22Rv1 (cell line): ENCODE measurements at regions not wholly inside any gene's neighbourhood (a gene's known extent, or its start where the extent isn't known, plus 50 kb on each side); places are given as distances from the start of the nearest gene placed in this dataset.

Source experiments
- ZFX ChIP-seq: fragments of 450-650 bp; IDR thresholded peaks from 2 replicates; pipeline ENCODE4 v1.6.1; 2017; ENCODE audit warnings: antibody characterized with exemption, borderline replicate concordance
- TF ChIP-seq, protein P1 (sequence below): fragments of 450-650 bp; IDR thresholded peaks from 2 replicates; pipeline ENCODE4 v1.5.1; 2017; ENCODE audit warnings: mild to moderate bottlenecking

DNA sequence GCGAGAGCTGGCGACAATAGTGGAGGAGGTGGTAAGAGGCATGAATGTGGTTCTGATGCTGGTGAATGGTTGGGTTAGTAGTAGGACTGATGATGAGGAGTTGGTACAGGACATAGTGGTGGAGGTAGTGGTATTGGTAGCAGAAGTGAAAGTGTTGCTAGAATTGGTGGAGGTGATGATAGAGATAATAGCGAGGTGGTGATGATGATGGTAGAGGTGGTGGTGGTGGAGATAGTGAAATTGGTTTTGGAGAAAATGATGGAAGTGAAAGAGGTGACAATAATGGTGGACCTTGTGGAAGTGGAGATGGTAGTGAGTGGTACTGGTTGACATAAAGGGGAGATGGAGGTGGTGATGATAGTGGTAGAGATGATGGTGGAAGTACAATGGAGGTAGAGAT lies 360.2 kb upstream of the JAG1 start:
- TF ChIP-seq, protein P1, sequence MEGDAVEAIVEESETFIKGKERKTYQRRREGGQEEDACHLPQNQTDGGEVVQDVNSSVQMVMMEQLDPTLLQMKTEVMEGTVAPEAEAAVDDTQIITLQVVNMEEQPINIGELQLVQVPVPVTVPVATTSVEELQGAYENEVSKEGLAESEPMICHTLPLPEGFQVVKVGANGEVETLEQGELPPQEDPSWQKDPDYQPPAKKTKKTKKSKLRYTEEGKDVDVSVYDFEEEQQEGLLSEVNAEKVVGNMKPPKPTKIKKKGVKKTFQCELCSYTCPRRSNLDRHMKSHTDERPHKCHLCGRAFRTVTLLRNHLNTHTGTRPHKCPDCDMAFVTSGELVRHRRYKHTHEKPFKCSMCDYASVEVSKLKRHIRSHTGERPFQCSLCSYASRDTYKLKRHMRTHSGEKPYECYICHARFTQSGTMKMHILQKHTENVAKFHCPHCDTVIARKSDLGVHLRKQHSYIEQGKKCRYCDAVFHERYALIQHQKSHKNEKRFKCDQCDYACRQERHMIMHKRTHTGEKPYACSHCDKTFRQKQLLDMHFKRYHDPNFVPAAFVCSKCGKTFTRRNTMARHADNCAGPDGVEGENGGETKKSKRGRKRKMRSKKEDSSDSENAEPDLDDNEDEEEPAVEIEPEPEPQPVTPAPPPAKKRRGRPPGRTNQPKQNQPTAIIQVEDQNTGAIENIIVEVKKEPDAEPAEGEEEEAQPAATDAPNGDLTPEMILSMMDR: no peak
- TF ChIP-seq ZFX: no peak
